Uterus (tissue), 3 donors: ENCODE measurements at regions not wholly inside any gene's neighbourhood (a gene's known extent, or its start where the extent isn't known, plus 50 kb on each side); places are given as distances from the start of the nearest gene placed in this dataset.

ENCODE experiments used
- DNase-seq, 2 donors: peaks; one replicate each; pipeline ENCODE4 v3.0.0-alpha.2; 2019 to 2020
- H3K27ac ChIP-seq, 2 donors: fragments of 200-600 bp; sonication (generic); 1 replicate in 1 of 2; 2 replicates in 1 of 2; pipeline ENCODE4 v1.5.1; 2016 to 2018
- H3K27me3 ChIP-seq, 2 donors: fragments of 200-600 bp; sonication (generic); one replicate each; pipeline ENCODE4 v1.5.1; 2018 to 2019; ENCODE audit warnings: control low read depth in 1 of 2
- H3K36me3 ChIP-seq, 2 donors: fragments of 200-600 bp; sonication (generic); one replicate each; pipeline ENCODE4 v1.5.1; 2019; ENCODE audit warnings: control low read depth in 1 of 2
- H3K4me1 ChIP-seq, 2 donors: fragments of 200-600 bp; sonication (generic); one replicate each; pipeline ENCODE4 v1.5.1; 2018 to 2019; ENCODE audit warnings: control low read depth in 1 of 2
- H3K4me3 ChIP-seq, 2 donors: fragments of 200-600 bp; sonication (generic); 1 replicate in 1 of 2; 2 replicates in 1 of 2; pipeline ENCODE4 v1.5.1; 2018 to 2019; ENCODE audit warnings: mild to moderate bottlenecking in 1 of 2
- H3K9me3 ChIP-seq, 2 donors: fragments of 200-600 bp; sonication (generic); one replicate each; pipeline ENCODE4 v1.5.1; 2019; ENCODE audit warnings: control low read depth in 1 of 2
- CTCF ChIP-seq, 4 experiments: fragments of 200-600 bp in 2 of 4; fragments of 450-650 bp in 2 of 4; sonication (generic) in 2 of 4; IDR thresholded peaks; one replicate each; pipeline ENCODE4 v1.5.1; 2016 to 2019; ENCODE audit warnings: antibody characterized with exemption in 4 of 4, mild to moderate bottlenecking in 2 of 4, moderate library complexity in 1 of 4
- POLR2A ChIP-seq, 2 donors: fragments of 450-650 bp; IDR thresholded peaks; one replicate each; pipeline ENCODE4 v1.6.1; 2016; ENCODE audit warnings: antibody characterized with exemption in 2 of 2, mild to moderate bottlenecking in 1 of 2, moderate library complexity in 1 of 2
- intact Hi-C: fragments of 100-400 bp; cut with DNase I; formaldehyde crosslinking; loops from one replicate; pipeline ENCODE4 v1.15.1; 2023; ENCODE audit warnings: low total_unique reads
- donor health status: DM: yes; HTN: yes; CAD: no.

DNA sequence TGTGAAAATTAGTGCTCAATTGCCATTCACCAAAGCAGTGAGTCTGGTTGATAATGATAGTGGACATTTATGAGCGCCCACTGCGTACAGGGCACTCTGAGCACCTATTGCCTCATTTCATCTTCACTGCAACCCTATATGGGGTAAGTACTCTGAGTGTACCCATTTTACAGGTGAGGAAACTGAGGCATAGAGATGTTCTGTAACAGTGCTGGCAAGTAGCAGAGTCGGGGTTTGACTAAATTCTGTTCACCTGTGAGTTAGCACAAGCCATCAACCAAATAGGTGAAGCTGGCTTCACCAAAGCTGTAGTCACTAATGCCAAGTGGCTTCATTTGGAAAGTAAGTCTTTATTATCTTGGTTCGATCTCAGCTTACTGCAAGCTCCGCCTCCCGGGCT lies 135.8 kb downstream of the SPAG6 start:
- TF ChIP-seq POLR2A (IDR thresholded peaks at IDR 0.05) (no peak), CTCF (IDR thresholded peaks at IDR 0.05) (no peak)
- no peak overlapping the region for H3K27ac ChIP-seq
- intact Hi-C loops: no loop called here
- H3K36me3 ChIP-seq: no peaks in the 10 kb centered on the region
- H3K4me1 ChIP-seq: peaks cover 0 to 3% of the 10 kb centered on the region in 2 donors
- no peak for DNase-seq
- peaks cover 0 to 7% of the 10 kb centered on the region in 2 donors for H3K27me3 ChIP-seq
- H3K4me3 ChIP-seq: no peak overlapping the region
- no peaks in the 10 kb centered on the region for H3K9me3 ChIP-seq

DNA sequence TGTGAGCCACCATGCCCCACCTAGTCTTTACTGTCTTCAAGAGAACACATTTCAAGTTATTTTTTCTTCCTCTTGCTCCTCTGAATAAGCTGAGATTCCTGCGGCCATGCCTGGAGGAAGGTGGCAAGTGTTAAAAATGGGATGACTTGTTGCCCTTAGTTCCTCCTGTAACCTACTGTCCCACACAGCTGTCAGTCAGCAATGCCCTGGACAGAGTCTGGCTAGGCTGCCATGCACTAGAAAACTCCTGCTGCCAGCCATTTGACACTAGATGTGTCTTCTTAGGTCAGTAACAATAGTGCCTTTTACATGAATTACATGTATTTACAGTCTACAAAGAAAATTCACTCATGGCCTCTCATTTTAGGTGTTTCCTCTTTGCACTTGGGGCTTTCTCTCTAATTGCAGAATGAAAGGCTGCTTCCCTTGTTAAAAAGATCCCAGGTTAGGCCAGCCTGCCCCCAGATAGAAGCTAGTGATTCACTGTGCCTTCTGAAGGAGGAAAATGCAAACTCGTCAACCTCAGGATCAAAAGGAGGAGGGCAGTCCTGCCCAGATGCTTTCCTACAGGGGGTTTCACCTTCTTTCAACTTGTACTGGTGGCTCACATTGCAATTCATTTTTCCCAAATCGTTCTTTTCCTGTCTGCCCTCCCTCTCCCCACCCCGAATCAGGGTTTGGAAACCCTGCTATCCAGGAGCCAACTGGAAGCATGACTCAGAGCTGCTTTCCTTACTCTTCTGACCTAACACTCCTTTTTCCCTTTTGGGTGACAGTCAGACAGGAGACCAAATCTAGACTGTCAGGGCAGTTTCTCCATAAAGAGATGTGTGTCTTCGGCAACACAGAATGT lies 136.6 kb downstream of the SPAG6 start:
- intact Hi-C loops: no loop called here
- TF ChIP-seq CTCF (IDR thresholded peaks at IDR 0.05) (no peak), POLR2A (IDR thresholded peaks at IDR 0.05) (no peak)
- Histone ChIP-seq H3K27me3 (no peaks in the 10 kb centered on the region), H3K9me3 (no peaks in the 10 kb centered on the region), H3K27ac (no peak overlapping the region), H3K4me3 (no peak overlapping the region), H3K4me1 (no peaks in the 10 kb centered on the region), H3K36me3 (no peaks in the 10 kb centered on the region)
- no peak for DNase-seq

DNA sequence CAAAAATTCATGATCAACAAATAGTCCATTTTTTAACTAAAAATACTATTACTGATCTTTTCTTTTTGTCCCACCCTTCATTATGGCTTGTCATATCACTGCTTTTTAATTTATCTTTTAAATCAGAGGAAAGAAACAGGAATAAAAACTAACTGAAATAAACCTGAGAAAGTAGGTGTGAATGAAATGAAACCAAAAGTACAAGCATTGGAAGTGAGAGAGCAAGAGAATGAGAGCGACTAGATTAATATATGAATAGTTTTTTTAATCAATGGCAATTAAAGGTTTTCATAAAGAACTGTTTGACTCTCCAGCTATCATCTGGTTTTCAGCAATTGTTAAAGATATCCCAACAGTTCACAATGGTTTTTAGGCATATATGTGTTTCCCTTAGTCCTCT lies 137.8 kb downstream of the SPAG6 start:
- no peak for DNase-seq
- TF ChIP-seq CTCF (IDR thresholded peaks at IDR 0.05): no peak
- TF ChIP-seq POLR2A (IDR thresholded peaks at IDR 0.05): no peak
- no peak overlapping the region for H3K27ac ChIP-seq
- no peak overlapping the region for H3K4me3 ChIP-seq
- no peaks in the 10 kb centered on the region for H3K36me3 ChIP-seq
- H3K9me3 ChIP-seq: no peaks in the 10 kb centered on the region
- H3K27me3 ChIP-seq: no peaks in the 10 kb centered on the region
- intact Hi-C loops: no loop called here
- no peaks in the 10 kb centered on the region for H3K4me1 ChIP-seq
